Gastrocnemius medialis (tissue), 4 donors: ENCODE measurements at regions not wholly inside any gene's neighbourhood (a gene's known extent, or its start where the extent isn't known, plus 50 kb on each side); places are given as distances from the start of the nearest gene placed in this dataset.

Experiments used
- CTCF ChIP-seq, 5 experiments: fragments of 450-650 bp in 3 of 5; fragments of 200-600 bp in 2 of 5; sonication (generic) in 2 of 5; IDR thresholded peaks in 4 of 5; conservative IDR thresholded peaks in 1 of 5; 1 replicate in 4 of 5; 2 replicates in 1 of 5; pipeline ENCODE4 v1.5.1; 2016 to 2019; ENCODE audit warnings: antibody characterized with exemption in 5 of 5, mild to moderate bottlenecking in 3 of 5, moderate library complexity in 3 of 5
- POLR2A ChIP-seq, 2 donors: fragments of 450-650 bp; IDR thresholded peaks; one replicate each; pipeline ENCODE4 v1.6.1; 2017; ENCODE audit warnings: antibody characterized with exemption in 2 of 2, mild to moderate bottlenecking in 2 of 2, moderate library complexity in 2 of 2

DNA sequence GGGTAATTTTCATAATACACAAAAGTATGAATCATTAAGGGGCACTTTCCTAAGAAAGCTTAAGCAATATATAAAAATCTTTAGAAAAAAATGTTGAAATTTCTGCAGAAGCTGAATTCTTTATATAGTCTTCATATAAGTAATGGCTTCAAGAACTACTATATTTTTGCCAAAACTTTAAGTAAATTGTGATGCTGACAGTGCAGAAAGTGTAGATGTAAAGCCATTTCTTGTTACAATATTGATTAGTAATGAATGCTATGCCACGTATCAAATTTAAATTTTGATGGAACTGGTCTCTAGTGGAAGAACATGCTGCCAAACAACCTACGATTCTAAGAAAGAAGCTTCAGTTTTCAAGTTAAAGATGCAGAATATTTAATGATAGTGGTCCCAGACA lies 1210.0 kb downstream of the SLITRK1 start:
- TF ChIP-seq CTCF (IDR thresholded peaks at IDR 0.05 in 4 of 5, conservative IDR thresholded peaks at IDR 0.05 in 1 of 5) (no peak), POLR2A (IDR thresholded peaks at IDR 0.05) (no peak)
